GM10266 (cell line): ENCODE measurements at regions not wholly inside any gene's neighbourhood (a gene's known extent, or its start where the extent isn't known, plus 50 kb on each side); places are given as distances from the start of the nearest gene placed in this dataset.

Experiments used
- DNase-seq: peaks from one replicate; pipeline ENCODE4 v3.0.0; 2012; ENCODE audit errors: extremely low spot score
- CTCF ChIP-seq: IDR thresholded peaks from 2 replicates; pipeline ENCODE4 v1.5.1; 2012; ENCODE audit warnings: mild to moderate bottlenecking, low read depth; ENCODE audit not compliant: control insufficient read depth, insufficient read depth; ENCODE audit errors: missing control alignments

- DNase-seq = no peak
- TF ChIP-seq CTCF = no peak
Observed at GRCh38 chr10:71131508-71132088, 80.8 kb upstream of the UNC5B start.

GRCh38 chr10:71132321-71132810 is 80.0 kb upstream of the UNC5B start:
- DNase-seq = no peak
- TF ChIP-seq CTCF = no peak

- TF ChIP-seq CTCF = no peak
- no peak for DNase-seq
Observed at GRCh38 chr10:71133710-71134686, 78.4 kb upstream of the UNC5B start.

GRCh38 chr10:71134732-71135211 is 77.6 kb upstream of the UNC5B start:
- no peak for TF ChIP-seq CTCF
- DNase-seq = no peak

- TF ChIP-seq CTCF = no peak
Observed at GRCh38 chr10:71135236-71135635, 77.1 kb upstream of the UNC5B start.

GRCh38 chr10:71136036-71136721 is 76.2 kb upstream of the UNC5B start:
- no peak for TF ChIP-seq CTCF
- no peak for DNase-seq

More at GRCh38 chr10:71135236-71135635, 77.1 kb upstream of the UNC5B start:
- no peak for DNase-seq
